Caco-2 (cell line): ENCODE measurements at regions not wholly inside any gene's neighbourhood (a gene's known extent, or its start where the extent isn't known, plus 50 kb on each side); places are given as distances from the start of the nearest gene placed in this dataset.
"Not testable (repeated sequence)": the region's sequence is repeated elsewhere in the genome, so short reads cannot be mapped to it uniquely, and the experiment has no call there.

Experiments used
- BruUV-seq: library from RNA; stranded (reverse); fragments of 400-500 nt; replicated peaks from 2 replicates; lab custom pipeline; 2021; lab: Mats Ljungman, UMichigan
- CTCF ChIA-PET: fragments of 300-600 bp; sonication (Branson Sonifier 250); formaldehyde crosslinking; loops from one replicate; lab custom pipeline; 2022; ENCODE audit warnings: antibody characterized with exemption; lab: Charles Lee
- POLR2A ChIA-PET: fragments of 300-600 bp; sonication (Branson Sonifier 250); formaldehyde crosslinking; loops from one replicate; lab custom pipeline; 2022; ENCODE audit warnings: antibody characterized with exemption; lab: Charles Lee
- DNase-seq, 2 experiments: peaks; one replicate each; pipeline versions ENCODE4 v3.0.0 to v3.0.0-alpha.2; 2020 to 2022
- H3K27me3 ChIP-seq: replicated peaks from 2 replicates; pipeline ENCODE4 v1.6.0; 2011; ENCODE audit warnings: low read length; ENCODE audit not compliant: control insufficient read depth, insufficient read depth
- H3K36me3 ChIP-seq: 2 replicates; pipeline ENCODE4 v1.5.1; 2011; ENCODE audit warnings: low read length; ENCODE audit not compliant: control insufficient read depth, insufficient read depth
- H3K4me1 ChIP-seq: fragments of 250-450 bp; sonication (Bioruptor Pico); 2 replicates; pipeline ENCODE4 v1.5.1; 2020; ENCODE audit warnings: mild to moderate bottlenecking
- H3K4me3 ChIP-seq: 2 replicates; pipeline ENCODE4 v1.5.1; 2011; ENCODE audit warnings: low read depth, mild to moderate bottlenecking, control low read depth, low read length
- H3K9me3 ChIP-seq: fragments of 250-450 bp; sonication (Bioruptor Pico); 2 replicates; pipeline ENCODE4 v1.5.1; 2020; ENCODE audit warnings: mild to moderate bottlenecking, moderate library complexity
- H3K27ac Mint-ChIP-seq: one replicate; pipeline ENCODE4 v1.8.0; 2022; ENCODE audit warnings: mixed read lengths; ENCODE audit not compliant: unreplicated experiment
- H3K27me3 Mint-ChIP-seq: one replicate; pipeline ENCODE4 v1.8.0; 2022; ENCODE audit warnings: mixed read lengths; ENCODE audit not compliant: insufficient read depth, unreplicated experiment
- H3K36me3 Mint-ChIP-seq: one replicate; pipeline ENCODE4 v1.8.0; 2022; ENCODE audit warnings: mild to moderate bottlenecking, mixed read lengths; ENCODE audit not compliant: insufficient read depth, unreplicated experiment
- H3K4me1 Mint-ChIP-seq: one replicate; pipeline ENCODE4 v1.8.0; 2022; ENCODE audit warnings: low read depth, mixed read lengths; ENCODE audit not compliant: unreplicated experiment
- H3K4me3 Mint-ChIP-seq: one replicate; pipeline ENCODE4 v1.8.0; 2022; ENCODE audit warnings: mild to moderate bottlenecking, moderate library complexity, mixed read lengths; ENCODE audit not compliant: unreplicated experiment
- H3K9me3 Mint-ChIP-seq: one replicate; pipeline ENCODE4 v1.8.0; 2022; ENCODE audit warnings: mixed read lengths; ENCODE audit not compliant: unreplicated experiment
- intact Hi-C: fragments of 100-400 bp; cut with micrococcal nuclease; formaldehyde crosslinking; loops from one replicate; pipeline ENCODE4 v1.10.0; 2022; ENCODE audit not compliant: unreplicated experiment
- TF ChIP-seq, protein P1 (sequence below), 2 experiments: fragments of 200-600 bp in 1 of 2; IDR thresholded peaks; 1 replicate in 1 of 2; 2 replicates in 1 of 2; pipeline versions ENCODE4 v1.5.1 to v1.8.0; 2011 to 2022; ENCODE audit warnings: antibody characterized with exemption in 1 of 2, control low read depth in 1 of 2, inconsistent platforms in 1 of 2, low read depth in 1 of 2, low read length in 1 of 2, mild to moderate bottlenecking in 1 of 2, moderate library complexity in 1 of 2; ENCODE audit not compliant: insufficient read depth in 1 of 2, severe bottlenecking in 1 of 2, unreplicated experiment in 1 of 2

DNA sequence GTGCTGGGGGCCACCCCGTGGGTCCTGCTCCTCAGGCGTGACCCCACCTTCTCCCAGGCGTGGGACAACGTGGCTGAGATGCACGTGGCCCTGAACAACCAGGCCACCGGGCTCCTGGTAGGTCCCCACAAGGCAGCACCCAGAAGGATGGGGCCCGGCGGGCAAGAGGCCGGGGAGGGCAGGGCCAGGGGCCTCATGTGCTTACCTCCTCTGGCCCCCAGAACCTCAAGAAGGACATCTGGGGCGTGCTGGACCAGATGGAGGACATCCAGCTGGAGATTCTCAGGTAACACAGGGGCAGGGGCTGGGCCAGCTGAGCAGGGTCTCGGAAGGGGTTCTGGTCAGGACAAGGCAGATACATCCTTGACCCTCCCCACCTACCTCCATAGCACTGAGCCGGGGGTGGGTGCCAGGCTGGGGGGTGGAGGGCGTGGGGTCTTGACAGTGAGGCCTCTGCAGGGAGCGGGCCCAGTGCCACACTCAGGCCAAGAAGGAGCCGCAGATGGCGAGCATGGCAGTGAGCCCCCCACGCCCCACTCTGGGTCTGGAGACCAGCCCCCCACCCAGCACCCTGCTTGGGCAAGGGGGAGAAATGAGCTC, 186.3 kb downstream of the IGLL1 start:
- Mint-ChIP-seq H3K36me3 (no peaks in the 10 kb centered on the region), H3K9me3 (no peaks in the 10 kb centered on the region), H3K4me1 (no peaks in the 10 kb centered on the region), H3K27me3 (no peaks in the 10 kb centered on the region), H3K4me3 (no peak overlapping the region), H3K27ac (no peak overlapping the region)
- no peaks in the 10 kb centered on the region for H3K36me3 ChIP-seq
- no peaks in the 10 kb centered on the region for H3K9me3 ChIP-seq
- no TSS peak for BruUV-seq
- H3K4me3 ChIP-seq = no peak overlapping the region
- CTCF ChIA-PET = no interaction called here
- no peaks in the 10 kb centered on the region for H3K4me1 ChIP-seq
- TF ChIP-seq, protein P1, sequence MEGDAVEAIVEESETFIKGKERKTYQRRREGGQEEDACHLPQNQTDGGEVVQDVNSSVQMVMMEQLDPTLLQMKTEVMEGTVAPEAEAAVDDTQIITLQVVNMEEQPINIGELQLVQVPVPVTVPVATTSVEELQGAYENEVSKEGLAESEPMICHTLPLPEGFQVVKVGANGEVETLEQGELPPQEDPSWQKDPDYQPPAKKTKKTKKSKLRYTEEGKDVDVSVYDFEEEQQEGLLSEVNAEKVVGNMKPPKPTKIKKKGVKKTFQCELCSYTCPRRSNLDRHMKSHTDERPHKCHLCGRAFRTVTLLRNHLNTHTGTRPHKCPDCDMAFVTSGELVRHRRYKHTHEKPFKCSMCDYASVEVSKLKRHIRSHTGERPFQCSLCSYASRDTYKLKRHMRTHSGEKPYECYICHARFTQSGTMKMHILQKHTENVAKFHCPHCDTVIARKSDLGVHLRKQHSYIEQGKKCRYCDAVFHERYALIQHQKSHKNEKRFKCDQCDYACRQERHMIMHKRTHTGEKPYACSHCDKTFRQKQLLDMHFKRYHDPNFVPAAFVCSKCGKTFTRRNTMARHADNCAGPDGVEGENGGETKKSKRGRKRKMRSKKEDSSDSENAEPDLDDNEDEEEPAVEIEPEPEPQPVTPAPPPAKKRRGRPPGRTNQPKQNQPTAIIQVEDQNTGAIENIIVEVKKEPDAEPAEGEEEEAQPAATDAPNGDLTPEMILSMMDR (IDR thresholded peaks at IDR 0.05; ENCODE audit: insufficient read depth in 1 of 2, low read depth in 1 of 2, low read length in 1 of 2, severe bottlenecking in 1 of 2, unreplicated experiment in 1 of 2) = no peak
- no peaks in the 10 kb centered on the region for H3K27me3 ChIP-seq
- intact Hi-C loops = no loop called here
- POLR2A ChIA-PET = no interaction called here
- no peak for DNase-seq

DNA sequence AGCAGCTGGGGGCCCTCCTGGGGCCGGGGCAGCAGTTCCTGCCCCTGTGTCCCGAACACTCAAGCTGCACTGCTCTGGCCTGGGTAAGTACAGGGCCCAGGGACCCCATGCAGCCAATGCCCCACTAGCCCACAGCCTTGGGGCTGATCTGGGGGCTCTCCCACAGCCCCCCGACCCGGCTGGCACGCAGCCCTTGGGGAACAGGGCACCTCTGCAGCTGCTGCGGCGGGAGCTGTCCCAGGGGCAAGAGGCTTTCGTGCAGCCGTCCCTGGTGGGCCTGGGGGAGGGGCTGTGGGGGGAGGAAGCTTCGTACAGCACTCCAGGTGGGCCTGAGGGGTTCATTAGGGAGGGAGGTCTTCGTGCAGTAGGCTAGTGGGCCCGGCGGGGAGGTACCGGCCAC, 186.9 kb downstream of the IGLL1 start:
- H3K4me3 ChIP-seq, H3K27me3 ChIP-seq, H3K27ac Mint-ChIP-seq, H3K4me1 ChIP-seq, H3K36me3 ChIP-seq, CTCF ChIA-PET, H3K4me1 Mint-ChIP-seq, POLR2A ChIA-PET, H3K36me3 Mint-ChIP-seq, H3K4me3 Mint-ChIP-seq, H3K27me3 Mint-ChIP-seq, H3K9me3 Mint-ChIP-seq, DNase-seq, BruUV-seq, intact Hi-C loops, H3K9me3 ChIP-seq: not testable (repeated sequence)

DNA sequence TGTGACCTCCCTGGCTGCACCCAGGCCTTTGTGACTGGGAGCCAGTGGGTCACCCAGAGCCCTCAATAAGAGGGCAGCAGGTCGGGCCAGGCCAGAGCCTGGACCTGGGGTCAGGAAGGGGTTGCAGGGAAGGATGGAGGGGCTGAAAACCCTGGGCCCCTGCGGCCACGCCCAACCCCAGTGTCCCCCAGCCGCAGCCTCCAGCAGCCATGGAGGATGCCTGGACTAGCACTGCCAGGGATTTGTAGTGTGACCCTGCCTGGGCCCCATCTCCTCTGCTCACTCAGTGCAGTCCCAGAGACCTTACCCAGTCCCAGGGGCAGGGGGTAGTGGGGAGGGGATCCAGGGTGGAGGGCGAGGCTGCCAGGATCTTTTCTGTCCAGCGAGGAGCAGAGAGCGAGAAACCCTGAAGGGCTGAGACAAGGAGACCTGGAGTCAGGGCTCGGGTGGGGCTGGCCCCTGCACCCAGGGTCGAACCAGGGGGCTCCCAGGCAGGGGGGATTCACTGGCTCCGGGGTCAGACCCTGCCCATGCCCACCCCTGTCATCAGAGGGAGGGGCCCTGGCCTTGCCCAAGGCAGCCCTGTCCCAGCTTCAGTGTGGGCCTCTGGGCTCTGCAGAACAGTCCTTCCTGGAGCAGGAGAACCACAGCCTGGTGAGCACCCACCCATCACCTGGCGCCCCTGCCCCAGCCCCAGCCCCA, 187.5 kb downstream of the IGLL1 start:
- Mint-ChIP-seq H3K27ac (no peak overlapping the region), H3K36me3 (no peaks in the 10 kb centered on the region), H3K9me3 (no peaks in the 10 kb centered on the region), H3K4me3 (no peak overlapping the region), H3K4me1 (no peaks in the 10 kb centered on the region), H3K27me3 (no peaks in the 10 kb centered on the region)
- TF ChIP-seq, protein P1 (IDR thresholded peaks at IDR 0.05; ENCODE audit: insufficient read depth in 1 of 2, low read depth in 1 of 2, low read length in 1 of 2, severe bottlenecking in 1 of 2, unreplicated experiment in 1 of 2) = no peak
- no peak for DNase-seq
- ChIA-PET CTCF (no interaction called here), POLR2A (no interaction called here)
- H3K4me3 ChIP-seq = no peak overlapping the region
- BruUV-seq = no TSS peak
- H3K4me1 ChIP-seq = no peaks in the 10 kb centered on the region
- no peaks in the 10 kb centered on the region for H3K27me3 ChIP-seq
- H3K9me3 ChIP-seq = no peaks in the 10 kb centered on the region
- intact Hi-C loops = no loop called here
- H3K36me3 ChIP-seq = no peaks in the 10 kb centered on the region
